BE2C (cell line): ENCODE measurements at regions not wholly inside any gene's neighbourhood (a gene's known extent, or its start where the extent isn't known, plus 50 kb on each side); places are given as distances from the start of the nearest gene placed in this dataset.

Source experiments
- DNase-seq: peaks from one replicate; pipeline ENCODE4 v3.0.0-alpha.2; 2020
- H3K27me3 ChIP-seq: fragments of 250-450 bp; sonication (Bioruptor Pico); 2 replicates; pipeline ENCODE4 v1.5.1; 2020; ENCODE audit warnings: mild to moderate bottlenecking
- H3K36me3 ChIP-seq: fragments of 250-450 bp; sonication (Bioruptor Pico); 2 replicates; pipeline ENCODE4 v1.5.1; 2020; ENCODE audit warnings: mild to moderate bottlenecking
- H3K4me1 ChIP-seq: fragments of 250-450 bp; sonication (Bioruptor Pico); 2 replicates; pipeline ENCODE4 v1.5.1; 2020
- H3K4me3 ChIP-seq: 2 replicates; pipeline ENCODE4 v1.5.1; 2011; ENCODE audit warnings: low read depth, low read length
- H3K9me3 ChIP-seq: fragments of 250-450 bp; sonication (Bioruptor Pico); 2 replicates; pipeline ENCODE4 v1.5.1; 2020
- CTCF ChIP-seq: IDR thresholded peaks from 2 replicates; pipeline ENCODE4 v1.5.1; 2012; ENCODE audit warnings: mild to moderate bottlenecking, low read depth, low read length

GRCh38 chr18:44031063-44031462, 649.6 kb upstream of the SETBP1 start:
- no peak for DNase-seq
- H3K27me3 ChIP-seq: no peaks in the 10 kb centered on the region
- H3K4me3 ChIP-seq: no peak overlapping the region
- H3K36me3 ChIP-seq: no peaks in the 10 kb centered on the region
- no peaks in the 10 kb centered on the region for H3K4me1 ChIP-seq
- H3K9me3 ChIP-seq: no peaks in the 10 kb centered on the region
- TF ChIP-seq CTCF: no peak

GRCh38 chr18:44033144-44033701, 647.5 kb upstream of the SETBP1 start:
- TF ChIP-seq CTCF: no peak
- Histone ChIP-seq H3K27me3 (no peaks in the 10 kb centered on the region), H3K4me3 (no peak overlapping the region), H3K36me3 (no peaks in the 10 kb centered on the region), H3K4me1 (no peaks in the 10 kb centered on the region), H3K9me3 (no peaks in the 10 kb centered on the region)
- DNase-seq: no peak

GRCh38 chr18:44035554-44035953, 645.1 kb upstream of the SETBP1 start:
- Histone ChIP-seq H3K9me3 (no peaks in the 10 kb centered on the region), H3K27me3 (no peaks in the 10 kb centered on the region), H3K36me3 (no peaks in the 10 kb centered on the region), H3K4me3 (no peak overlapping the region), H3K4me1 (no peaks in the 10 kb centered on the region)
- no peak for DNase-seq
- TF ChIP-seq CTCF: no peak

GRCh38 chr18:44036501-44036900, 644.2 kb upstream of the SETBP1 start:
- peak; percentile 74 for DNase-seq
- H3K4me3 ChIP-seq: no peak overlapping the region

GRCh38 chr18:44039216-44039615, 641.5 kb upstream of the SETBP1 start:
- Histone ChIP-seq H3K36me3 (no peaks in the 10 kb centered on the region), H3K4me1 (no peaks in the 10 kb centered on the region), H3K9me3 (no peaks in the 10 kb centered on the region), H3K27me3 (no peaks in the 10 kb centered on the region), H3K4me3 (no peak overlapping the region)
- TF ChIP-seq CTCF: no peak
- DNase-seq: no peak

More at GRCh38 chr18:44036501-44036900, 644.2 kb upstream of the SETBP1 start:
- H3K36me3 ChIP-seq: no peaks in the 10 kb centered on the region
- TF ChIP-seq CTCF: no peak
- H3K4me1 ChIP-seq: no peaks in the 10 kb centered on the region
- no peaks in the 10 kb centered on the region for H3K9me3 ChIP-seq
- H3K27me3 ChIP-seq: no peaks in the 10 kb centered on the region

- Histone ChIP-seq H3K27me3 (no peaks in the 10 kb centered on the region), H3K4me1 (no peaks in the 10 kb centered on the region), H3K4me3 (no peak overlapping the region), H3K36me3 (no peaks in the 10 kb centered on the region), H3K9me3 (no peaks in the 10 kb centered on the region)
- DNase-seq: no peak
- no peak for TF ChIP-seq CTCF
These were observed 640.9 kb upstream of the SETBP1 start for GRCh38 chr18:44039826-44040225.
